HL-60/S4 (cell line): ENCODE measurements at regions not wholly inside any gene's neighbourhood (a gene's known extent, or its start where the extent isn't known, plus 50 kb on each side); places are given as distances from the start of the nearest gene placed in this dataset.

Source experiments
- in situ Hi-C: fragments of 300-500 bp; cut with MboI; formaldehyde crosslinking; loops from 2 replicates; pipeline ENCODE4 v1.14.3; 2022; ENCODE audit warnings: low sequenced_read_pairs

GRCh38 chr5:144585681-144586080 is 415.0 kb downstream of the KCTD16 start:
- in situ Hi-C loops: no loop called here

- in situ Hi-C loops: no loop called here
Measured at GRCh38 chr5:144583541-144584449, 413.1 kb downstream of the KCTD16 start.

- in situ Hi-C loops: no loop called here
Measured at GRCh38 chr5:144582066-144582465, 411.4 kb downstream of the KCTD16 start.

GRCh38 chr5:144581044-144581443 is 410.4 kb downstream of the KCTD16 start:
- in situ Hi-C loops: no loop called here

GRCh38 chr5:144577676-144578075 is 407.0 kb downstream of the KCTD16 start:
- in situ Hi-C loops: no loop called here

GRCh38 chr5:144575736-144576135 is 405.1 kb downstream of the KCTD16 start:
- in situ Hi-C loops: no loop called here

GRCh38 chr5:144567421-144567780 is 396.7 kb downstream of the KCTD16 start:
- in situ Hi-C loops: no loop called here

GRCh38 chr5:144566747-144567420 is 396.2 kb downstream of the KCTD16 start:
- in situ Hi-C loops: no loop called here

GRCh38 chr5:144549580-144549979 is 378.9 kb downstream of the KCTD16 start:
- in situ Hi-C loops: no loop called here

GRCh38 chr5:144548936-144549335 is 378.3 kb downstream of the KCTD16 start:
- in situ Hi-C loops: no loop called here

GRCh38 chr5:144547098-144547499 is 376.4 kb downstream of the KCTD16 start:
- in situ Hi-C loops: no loop called here

GRCh38 chr5:144538845-144539244 is 368.2 kb downstream of the KCTD16 start:
- in situ Hi-C loops: no loop called here
